NT2/D1 (cell line): ENCODE measurements at regions not wholly inside any gene's neighbourhood (a gene's known extent, or its start where the extent isn't known, plus 50 kb on each side); places are given as distances from the start of the nearest gene placed in this dataset.

Experiments used
- SUZ12 ChIP-seq: IDR thresholded peaks from 2 replicates; pipeline ENCODE4 v1.6.1; 2011; ENCODE audit not compliant: insufficient read length, insufficient read depth; ENCODE audit errors: extremely low read depth
- YY1 ChIP-seq: IDR thresholded peaks from 2 replicates; pipeline ENCODE4 v1.6.1; 2011; ENCODE audit not compliant: insufficient read length, insufficient read depth
- ZNF274 ChIP-seq: IDR thresholded peaks from 2 replicates; pipeline ENCODE4 v1.6.1; 2011; ENCODE audit warnings: mild to moderate bottlenecking, low read depth, low read length

GRCh38 chrX:69032601-69033000, 132.7 kb downstream of the PJA1 start:
- TF ChIP-seq SUZ12 (no peak), ZNF274 (no peak), YY1 (no peak)
